HG02943 (cell line): ENCODE measurements at regions not wholly inside any gene's neighbourhood (a gene's known extent, or its start where the extent isn't known, plus 50 kb on each side); places are given as distances from the start of the nearest gene placed in this dataset.

Experiments
- ATAC-seq: cut with Tn5 transposase; IDR thresholded peaks from one replicate; pipeline ENCODE4 v1.9.1; 2021; ENCODE audit warnings: mild to moderate bottlenecking, low read depth, moderate library complexity; ENCODE audit not compliant: unreplicated experiment

DNA sequence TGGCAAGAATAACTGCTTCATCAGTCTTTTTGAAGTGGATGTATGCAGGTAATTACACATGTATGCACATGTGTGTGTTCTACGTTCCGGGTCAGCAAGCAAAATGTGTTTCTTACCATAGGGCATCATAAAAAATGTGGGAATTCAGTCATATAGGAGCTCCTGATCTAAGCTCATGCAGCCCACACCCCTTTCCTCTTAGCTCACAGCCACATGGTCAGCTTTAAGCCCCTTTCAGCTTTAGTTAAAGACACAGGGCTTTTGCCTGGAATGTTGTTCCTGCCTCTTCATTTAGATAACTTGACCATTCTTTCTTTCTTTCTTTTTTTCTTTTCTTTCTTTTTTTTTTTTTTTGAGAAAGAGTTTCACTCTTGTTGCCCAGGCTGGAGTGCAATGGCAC lies 258.1 kb downstream of the RPS24 start:
- no peak for ATAC-seq

- no peak for ATAC-seq
Observed at GRCh38 chr10:78292250-78292981, 258.8 kb downstream of the RPS24 start.

- no peak for ATAC-seq
Observed at GRCh38 chr10:78292982-78293865, 259.6 kb downstream of the RPS24 start.

DNA sequence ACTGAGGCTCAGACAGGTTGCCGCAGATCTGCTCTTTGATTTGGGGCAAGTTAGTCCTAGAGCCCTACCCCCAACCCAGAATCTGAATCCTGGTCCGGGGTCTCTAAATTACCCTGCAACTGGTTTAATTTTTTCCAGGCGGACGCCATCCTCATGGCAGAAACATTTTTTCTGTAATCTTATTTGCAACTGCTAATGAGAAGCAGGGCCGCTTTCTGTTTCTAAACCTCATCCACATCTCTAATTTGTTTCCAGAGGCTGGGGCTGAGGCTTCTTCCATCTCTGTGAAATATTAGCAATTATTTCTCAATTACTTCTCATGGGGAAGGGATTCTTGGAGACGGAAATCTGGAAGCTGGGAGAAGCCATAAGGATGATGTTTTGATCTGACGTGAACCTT lies 261.6 kb downstream of the RPS24 start:
- no peak for ATAC-seq

DNA sequence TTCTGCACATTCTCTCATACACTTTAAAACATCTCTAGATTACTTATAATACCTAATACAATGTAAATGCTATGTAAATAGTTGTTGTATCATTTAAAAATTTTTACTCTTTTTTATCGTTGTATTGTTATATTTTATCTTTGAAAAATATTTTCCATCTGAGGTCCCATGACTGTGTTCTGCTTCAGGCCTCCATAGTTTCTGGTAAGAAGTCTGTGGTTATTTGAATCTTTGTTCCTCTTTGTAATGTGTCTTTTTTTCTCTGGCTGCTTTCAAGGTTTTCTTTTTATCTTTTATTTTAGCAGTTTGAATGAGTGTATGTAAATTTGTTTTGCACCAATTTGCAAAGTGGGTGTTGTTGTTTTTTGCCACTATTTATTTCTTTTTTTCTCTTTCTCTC lies 263.1 kb downstream of the RPS24 start:
- ATAC-seq: no peak

DNA sequence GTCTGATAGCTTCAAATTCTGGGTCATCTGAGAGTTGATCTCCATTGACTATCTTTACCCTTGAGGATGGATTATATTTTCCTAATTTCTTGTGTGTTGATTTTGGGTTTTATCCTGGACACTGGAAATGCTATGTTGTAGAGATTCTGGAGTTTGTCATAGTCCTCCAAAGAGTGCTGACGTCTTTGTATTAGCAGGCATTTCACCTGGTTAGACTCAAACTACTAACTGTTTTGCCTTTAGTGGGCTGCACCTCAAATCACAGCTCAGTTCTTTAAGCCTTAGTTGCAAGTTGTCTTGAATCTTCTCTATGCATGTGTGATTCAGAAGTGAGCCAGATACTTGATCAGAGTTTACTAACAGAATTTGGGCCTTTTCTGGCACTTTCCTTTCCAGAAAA lies 264.3 kb downstream of the RPS24 start:
- ATAC-seq: no peak

DNA sequence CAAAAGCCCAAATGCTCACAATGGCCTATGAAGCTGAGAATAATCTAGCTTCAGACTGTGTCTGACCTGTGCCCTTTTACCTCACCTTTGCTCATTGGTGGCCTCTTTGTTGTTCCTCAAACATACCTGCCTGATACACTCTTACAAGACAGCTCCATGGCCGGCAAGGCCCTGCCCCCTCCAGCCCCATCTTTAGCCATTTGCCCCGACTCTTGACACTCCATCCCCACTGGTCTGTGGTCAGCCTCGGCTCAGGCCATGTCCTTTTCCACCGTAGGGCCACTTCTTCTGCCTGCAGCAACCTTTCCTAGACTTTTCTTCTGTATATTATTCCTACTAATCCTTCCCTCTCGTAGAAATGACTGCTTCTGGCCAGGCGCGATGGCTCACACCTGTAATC lies 265.2 kb downstream of the RPS24 start:
- ATAC-seq: no peak

GRCh38 chr10:78299851-78300468 lies 266.3 kb downstream of the RPS24 start:
- ATAC-seq: no peak

- no peak for ATAC-seq
Observed at GRCh38 chr10:78300526-78300925, 266.9 kb downstream of the RPS24 start.

DNA sequence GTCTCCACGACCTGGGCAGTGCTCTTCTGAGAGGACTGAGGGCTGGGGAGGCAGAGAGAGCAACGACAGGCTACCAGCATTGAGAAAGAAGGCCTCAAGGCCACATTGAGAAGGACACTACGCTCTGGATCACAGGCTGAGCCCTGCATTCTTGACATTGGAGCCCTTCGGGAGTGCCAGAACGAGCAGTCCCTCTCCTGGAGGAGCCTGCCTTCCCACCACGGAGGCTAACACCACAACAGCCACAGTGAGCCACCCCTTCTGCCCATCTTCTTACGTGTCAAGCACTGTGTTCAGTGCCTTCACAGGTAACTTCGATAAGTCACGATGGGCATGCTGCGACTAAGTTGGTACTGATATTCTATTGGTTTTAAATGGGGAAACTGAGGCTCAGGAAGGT lies 267.8 kb downstream of the RPS24 start:
- ATAC-seq: no peak

GRCh38 chr10:78301891-78302738 lies 268.5 kb downstream of the RPS24 start:
- no peak for ATAC-seq

GRCh38 chr10:78302739-78302988 lies 269.0 kb downstream of the RPS24 start:
- no peak for ATAC-seq

DNA sequence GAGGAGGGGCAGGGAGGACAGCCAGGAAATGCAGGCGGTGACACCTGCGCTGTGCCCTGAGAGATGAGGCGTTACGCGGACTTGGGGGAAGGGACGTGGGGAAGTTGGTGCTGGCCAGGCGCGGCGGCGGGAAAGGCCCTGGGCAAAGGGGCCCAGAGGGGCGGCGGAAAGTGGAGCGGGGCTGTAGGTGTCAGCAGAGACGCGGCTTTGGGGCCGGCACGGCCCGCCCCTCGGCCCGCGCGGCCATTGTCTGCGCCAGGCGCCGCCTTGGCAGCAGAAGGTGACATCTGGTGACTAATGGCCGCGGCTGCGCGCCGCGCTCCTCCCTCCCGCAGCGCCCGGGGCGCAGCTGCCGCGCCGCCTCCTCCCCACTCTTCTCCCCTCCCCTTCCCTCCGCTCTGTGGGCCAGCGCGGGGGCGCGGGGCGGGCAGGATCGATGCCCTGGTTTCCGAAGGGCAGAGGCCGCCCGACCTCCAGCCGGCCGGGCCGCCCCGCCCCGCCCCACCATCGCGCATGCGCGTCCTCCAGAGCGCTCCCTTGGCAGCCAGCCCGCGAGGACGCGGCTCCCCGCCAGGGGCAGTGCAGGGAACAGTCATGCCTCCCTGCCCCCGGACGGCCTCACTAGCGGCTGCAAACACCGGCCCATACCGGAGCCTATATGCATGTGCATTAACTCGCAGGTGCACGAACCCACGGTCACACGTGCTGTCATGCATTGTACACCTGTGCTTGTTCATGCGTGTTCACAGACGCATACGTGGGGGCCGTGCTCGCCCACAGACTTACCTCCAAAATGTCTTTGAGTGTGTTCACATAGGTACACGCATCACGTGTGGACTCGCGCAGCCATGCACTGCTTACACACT lies 269.6 kb downstream of the RPS24 start:
- ATAC-seq: peak; percentile 82

- no peak for ATAC-seq
Observed at GRCh38 chr10:78304091-78305045, 270.7 kb downstream of the RPS24 start.

GRCh38 chr10:78305311-78305710 lies 271.6 kb downstream of the RPS24 start:
- no peak for ATAC-seq

GRCh38 chr10:78306358-78306757 lies 272.7 kb downstream of the RPS24 start:
- no peak for ATAC-seq

GRCh38 chr10:78307576-78307975 lies 273.9 kb downstream of the RPS24 start:
- no peak for ATAC-seq

DNA sequence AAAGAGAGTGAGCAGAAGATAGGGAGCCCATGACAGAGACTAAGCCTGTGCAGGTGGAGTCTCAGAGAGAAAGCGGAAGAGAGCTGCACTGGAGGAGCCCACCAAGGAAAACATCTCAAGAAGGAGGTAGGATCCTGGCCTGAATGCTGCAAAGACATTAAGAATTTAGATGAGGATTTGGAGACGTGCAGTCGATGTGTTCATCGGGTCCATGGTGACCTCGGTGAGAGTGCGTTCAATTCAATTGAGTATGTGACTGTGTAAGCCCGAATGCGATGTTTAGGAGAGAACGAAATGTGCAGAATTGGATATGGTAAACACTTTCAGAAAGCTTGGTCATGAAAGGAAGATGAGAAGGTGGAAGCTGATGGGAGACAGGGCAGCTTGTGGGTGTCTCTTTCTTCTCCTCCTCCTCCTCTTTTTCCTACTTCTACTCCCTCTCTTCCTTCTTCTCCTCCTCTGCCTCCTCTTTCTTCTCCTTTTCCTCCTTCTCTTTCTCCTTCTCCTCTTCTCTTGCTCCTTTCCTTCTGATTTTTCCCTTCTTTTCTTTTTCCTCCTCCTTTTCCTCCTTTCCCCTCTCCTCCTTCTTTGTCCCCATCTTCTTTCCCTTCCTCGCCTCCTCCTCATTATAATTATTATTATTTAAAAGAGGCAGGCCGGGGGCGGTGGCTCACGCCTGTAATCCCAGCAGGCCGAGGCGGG lies 276.0 kb downstream of the RPS24 start:
- ATAC-seq: no peak
